SH-SY5Y (cell line): ENCODE measurements at regions not wholly inside any gene's neighbourhood (a gene's known extent, or its start where the extent isn't known, plus 50 kb on each side); places are given as distances from the start of the nearest gene placed in this dataset.

Experiments
- GATA2 ChIP-seq: IDR thresholded peaks from 2 replicates; pipeline ENCODE4 v1.6.1; 2011; ENCODE audit warnings: mild to moderate bottlenecking, low read depth, low read length
- GATA3 ChIP-seq: IDR thresholded peaks from 2 replicates; pipeline ENCODE4 v1.6.1; 2011; ENCODE audit warnings: low read depth, mild to moderate bottlenecking, low read length, moderate library complexity

DNA sequence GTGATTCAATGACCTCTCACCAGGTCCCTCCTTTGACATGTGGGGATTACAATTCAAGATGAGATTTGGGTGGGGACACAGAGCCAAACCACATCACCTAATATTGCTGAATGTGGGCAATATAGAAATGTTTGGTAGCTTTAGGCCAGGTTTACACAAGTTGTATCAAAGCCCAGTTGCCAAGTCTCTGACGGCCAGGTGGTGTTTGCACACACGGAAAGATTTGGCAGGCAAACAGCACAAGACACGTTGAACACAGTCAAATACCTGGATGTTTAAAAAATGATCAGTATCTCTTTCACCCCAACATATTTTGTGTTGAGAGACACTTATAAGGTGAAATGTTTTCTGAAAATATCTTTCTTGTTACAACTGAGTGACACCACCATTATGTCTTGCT, 294.4 kb upstream of the MKI67 start:
- TF ChIP-seq GATA2, result no peak
- TF ChIP-seq GATA3, result no peak

DNA sequence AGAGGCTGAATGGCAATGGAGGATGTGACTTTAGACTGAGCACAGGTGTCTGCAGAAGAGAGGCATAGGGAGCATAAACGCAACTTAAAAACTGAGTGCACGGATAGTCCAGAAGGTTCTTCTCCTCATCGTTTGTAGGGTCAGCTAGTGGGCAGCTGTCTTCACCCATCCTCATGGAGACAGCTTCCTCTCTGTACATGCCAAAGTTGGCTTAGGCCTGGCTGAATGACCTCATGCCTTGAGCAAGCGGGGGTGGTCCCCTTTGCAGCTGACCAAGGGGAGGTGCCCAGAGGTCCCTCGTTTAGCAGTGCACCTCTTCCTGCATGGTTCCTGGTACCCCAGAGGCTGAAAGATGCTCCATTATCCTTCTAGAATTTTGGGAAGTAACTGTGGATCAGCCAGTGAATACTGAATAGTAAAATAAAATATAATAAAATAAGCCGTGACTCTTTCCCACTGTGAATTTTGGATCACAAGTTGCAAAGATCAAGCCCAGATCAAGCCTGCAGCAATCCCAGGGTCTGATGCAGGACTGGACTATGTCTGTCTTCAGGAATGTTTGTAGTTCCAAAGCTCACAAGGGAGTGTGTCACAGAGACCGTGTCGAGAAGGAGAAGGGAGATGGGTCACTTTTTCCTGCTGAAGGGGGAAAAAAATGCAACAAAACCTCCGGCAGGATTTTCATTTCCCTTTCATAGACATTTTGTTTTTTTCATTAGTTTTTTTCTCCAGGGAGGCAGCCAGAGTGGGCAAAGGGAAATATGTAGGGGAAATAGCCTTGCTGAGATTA, 295.3 kb upstream of the MKI67 start:
- TF ChIP-seq GATA2, result no peak
- TF ChIP-seq GATA3, result no peak

DNA sequence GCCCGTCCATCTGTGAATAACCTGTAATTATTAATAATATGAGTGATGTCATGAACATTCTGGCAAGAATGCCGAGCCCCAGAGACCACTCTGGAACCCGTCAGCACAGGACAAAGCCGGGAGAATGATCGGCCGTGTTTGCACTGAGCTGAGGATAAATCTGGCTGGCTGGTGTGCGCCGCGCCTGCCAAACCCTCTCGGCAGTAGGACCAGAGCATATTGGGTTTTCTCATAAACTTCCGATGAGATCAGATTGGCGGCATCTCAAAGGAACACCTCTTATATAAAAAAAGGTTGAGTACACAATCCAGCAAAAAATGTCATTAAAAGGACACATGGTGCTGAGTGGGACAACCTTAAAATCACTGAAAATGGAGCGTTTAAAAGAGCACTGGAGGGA, 296.0 kb upstream of the MKI67 start:
- TF ChIP-seq GATA3 (no peak), GATA2 (no peak)

DNA sequence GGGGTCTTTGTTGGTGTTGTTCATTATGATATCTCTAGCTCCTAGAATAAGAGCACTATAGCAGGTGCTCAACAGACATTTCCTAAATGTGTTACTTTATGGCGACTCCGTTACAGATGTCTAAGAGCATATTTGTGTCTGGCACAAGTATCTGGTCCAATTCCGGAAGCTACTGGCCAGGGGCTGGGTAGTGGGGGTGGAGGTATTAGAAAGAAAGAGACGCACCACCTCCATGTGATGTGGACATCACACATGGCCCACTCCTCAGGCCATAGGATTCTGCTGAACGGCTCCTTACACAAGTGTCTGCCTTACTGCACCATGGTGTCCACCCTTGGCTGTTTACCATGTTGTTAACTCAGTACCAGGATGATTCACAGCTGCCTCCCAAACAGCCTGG, 296.8 kb upstream of the MKI67 start:
- no peak for TF ChIP-seq GATA2
- no peak for TF ChIP-seq GATA3

DNA sequence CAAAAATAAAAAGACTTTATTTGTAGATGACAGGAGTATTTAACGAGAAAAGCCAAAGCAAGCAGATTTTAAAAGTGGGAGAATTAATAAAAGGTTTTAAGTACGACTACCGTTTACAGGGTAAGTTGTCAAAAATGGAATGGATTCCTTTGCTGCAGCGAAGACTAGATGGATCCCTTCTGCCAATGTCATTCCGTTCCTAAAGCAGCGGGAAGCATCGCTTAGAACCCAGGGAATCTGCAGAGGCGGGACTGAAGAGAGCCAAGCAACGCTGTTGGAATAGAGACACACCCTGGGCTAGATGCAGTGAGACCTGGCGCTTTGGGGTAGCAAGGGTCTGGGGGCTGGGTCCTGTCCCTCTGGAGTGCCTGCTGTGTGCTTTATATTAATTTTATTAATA, 303.1 kb upstream of the MKI67 start:
- TF ChIP-seq GATA2, result no peak
- no peak for TF ChIP-seq GATA3

DNA sequence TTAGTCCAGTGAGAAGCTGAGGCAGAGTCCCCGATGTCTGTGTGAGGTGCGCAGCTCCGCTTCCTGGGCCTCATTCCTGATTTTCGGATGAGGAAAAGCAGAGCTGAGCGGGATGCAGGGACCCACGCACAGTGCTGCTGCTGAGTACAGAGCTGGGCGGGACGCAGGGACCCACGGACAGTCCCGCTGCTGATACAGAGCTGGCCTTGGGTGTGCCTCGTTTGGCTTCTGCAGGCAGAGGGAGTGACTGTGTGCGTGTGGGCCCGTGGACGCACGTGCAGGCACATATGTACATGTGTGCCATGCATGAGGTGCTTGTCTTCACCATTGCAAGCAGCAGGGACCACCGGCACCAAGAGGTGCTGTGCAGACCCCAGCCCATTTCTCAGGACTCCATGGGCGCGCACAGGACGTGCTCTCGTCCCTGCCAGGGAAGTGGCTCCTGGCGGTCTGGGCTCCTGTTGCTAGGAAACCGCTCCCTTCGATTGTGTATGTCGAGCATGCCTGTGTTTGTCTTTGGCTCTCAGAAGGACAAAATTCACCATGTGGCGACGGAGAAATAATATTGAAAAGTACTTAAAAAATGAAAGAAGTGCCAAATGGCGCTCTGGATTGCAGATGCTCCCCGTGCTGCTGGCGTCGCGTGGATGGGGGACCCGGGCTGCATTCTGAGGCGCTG, 303.8 kb upstream of the MKI67 start:
- TF ChIP-seq GATA2 (no peak), GATA3 (no peak)

DNA sequence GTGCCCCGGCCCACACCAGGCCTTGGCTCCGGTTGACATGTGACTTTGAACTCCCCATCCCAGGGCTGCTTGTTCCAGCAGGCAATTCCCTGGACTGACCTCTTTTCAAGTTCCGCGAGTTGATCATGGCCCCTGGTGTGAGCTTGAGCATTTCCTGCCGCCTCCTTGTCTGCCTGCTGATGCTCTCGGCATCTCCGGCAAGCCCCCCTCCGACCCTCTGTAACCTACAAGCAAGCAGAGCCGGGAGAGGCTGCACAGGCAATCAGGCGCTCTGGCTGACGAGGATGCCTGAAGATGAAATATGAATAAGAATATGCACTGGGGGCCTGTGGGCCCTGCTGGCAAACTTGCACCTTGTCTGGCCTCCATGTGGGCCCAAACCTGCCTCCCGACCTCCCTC, 304.9 kb upstream of the MKI67 start:
- TF ChIP-seq GATA2 (no peak), GATA3 (no peak)

DNA sequence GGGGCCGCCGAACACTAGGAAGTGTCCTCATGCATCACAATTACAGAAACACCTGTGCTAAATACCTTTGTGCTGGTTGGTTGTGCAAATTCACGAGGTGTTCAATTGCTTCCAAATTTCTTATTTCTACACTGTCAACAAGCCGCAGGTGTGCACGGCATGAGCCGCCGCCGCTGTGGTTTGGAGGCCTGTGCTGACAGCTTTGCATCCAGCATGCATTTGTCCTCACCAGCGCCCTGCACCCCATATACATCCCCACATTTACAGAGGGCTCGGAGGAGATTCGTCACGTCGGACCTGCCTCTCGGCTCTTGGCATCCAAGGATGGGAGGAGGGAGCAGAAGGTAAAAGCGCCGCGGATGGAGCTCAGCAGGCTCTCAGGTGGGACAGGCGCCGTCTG, 305.3 kb upstream of the MKI67 start:
- no peak for TF ChIP-seq GATA3
- no peak for TF ChIP-seq GATA2

DNA sequence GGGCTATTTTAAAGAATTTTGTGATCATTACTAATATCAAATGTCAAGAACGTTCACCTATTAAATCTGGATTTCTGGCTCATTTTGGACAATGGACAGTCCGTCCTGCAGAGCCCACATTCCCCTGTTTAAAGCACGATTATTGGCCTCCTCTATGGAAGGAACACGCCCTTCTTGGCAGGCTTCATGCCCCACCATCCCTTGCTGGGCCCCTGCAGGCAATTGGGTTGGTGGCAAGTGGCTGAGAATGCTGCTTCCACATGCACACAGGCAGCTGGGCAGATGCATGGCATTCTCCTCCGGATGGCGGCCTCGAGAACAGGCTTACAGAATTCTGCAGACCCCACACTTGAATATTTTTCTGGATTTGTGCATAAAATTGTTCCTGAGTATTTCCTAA, 305.8 kb upstream of the MKI67 start:
- TF ChIP-seq GATA2 (no peak), GATA3 (no peak)

DNA sequence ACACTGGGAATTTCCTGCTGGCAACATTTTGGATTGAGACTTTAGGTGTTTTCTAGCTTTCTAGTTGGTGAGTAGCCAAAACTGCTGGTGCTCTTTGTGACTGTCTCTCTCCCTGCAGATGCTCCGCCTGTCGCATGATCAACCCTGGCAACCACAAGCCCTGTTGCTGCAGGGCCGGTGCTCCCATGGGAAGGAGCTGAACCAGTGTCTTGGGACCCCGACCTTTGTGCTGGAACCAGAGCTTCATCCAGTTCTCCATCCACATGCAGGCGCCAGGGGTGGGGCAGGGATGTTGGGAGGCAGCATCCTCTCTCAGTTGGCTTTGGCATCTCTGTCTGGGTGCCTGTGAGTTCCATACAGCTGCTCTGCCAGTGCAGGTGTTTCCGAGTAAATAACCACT, 306.2 kb upstream of the MKI67 start:
- no peak for TF ChIP-seq GATA3
- TF ChIP-seq GATA2, result no peak

DNA sequence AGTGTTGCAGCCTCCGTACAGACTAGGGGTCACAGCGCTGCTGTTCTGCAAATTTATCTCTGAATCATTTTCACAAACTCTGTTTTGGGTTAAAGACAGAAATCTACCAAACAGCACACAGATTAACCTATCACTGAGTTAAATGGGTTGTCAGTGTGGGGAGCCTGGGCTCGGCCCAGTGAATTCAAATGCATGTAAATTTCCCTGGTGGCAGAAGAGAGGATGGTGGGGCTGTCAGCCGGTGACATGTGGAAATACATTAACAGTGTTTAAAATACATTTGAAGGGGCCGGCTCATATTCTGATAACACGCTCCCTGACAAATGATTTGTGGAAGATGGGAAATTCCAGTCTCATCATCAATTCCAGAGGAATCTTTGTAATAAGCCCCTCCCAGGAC, 309.6 kb upstream of the MKI67 start:
- no peak for TF ChIP-seq GATA2
- TF ChIP-seq GATA3, result no peak

DNA sequence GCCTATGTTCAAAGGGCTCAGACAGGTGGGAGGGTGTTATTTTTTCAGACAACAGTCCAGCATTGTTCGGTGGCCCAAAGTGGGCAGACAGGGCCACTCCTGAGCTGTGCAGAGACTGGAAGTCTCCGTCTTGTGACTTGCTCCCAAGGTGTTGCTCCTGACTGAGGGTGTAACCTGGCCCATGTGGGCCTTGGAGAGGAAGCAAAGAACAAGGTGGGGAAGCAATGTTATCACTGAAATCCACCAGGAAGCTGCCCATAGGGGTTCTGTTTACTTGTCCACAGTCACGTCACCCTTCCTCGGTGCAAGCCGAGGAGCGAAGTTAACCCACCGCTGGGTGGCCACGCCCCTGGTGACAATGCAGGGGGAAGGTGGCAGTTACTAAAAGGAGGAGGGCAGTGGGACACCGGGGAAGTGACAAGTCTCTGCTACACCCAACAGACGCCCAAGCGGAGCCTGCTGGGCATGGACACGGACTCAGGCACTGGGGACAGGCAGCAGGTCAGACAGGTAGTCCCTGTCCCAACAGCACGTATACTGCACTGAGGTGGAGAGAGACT, 311.6 kb upstream of the MKI67 start:
- no peak for TF ChIP-seq GATA2
- no peak for TF ChIP-seq GATA3

DNA sequence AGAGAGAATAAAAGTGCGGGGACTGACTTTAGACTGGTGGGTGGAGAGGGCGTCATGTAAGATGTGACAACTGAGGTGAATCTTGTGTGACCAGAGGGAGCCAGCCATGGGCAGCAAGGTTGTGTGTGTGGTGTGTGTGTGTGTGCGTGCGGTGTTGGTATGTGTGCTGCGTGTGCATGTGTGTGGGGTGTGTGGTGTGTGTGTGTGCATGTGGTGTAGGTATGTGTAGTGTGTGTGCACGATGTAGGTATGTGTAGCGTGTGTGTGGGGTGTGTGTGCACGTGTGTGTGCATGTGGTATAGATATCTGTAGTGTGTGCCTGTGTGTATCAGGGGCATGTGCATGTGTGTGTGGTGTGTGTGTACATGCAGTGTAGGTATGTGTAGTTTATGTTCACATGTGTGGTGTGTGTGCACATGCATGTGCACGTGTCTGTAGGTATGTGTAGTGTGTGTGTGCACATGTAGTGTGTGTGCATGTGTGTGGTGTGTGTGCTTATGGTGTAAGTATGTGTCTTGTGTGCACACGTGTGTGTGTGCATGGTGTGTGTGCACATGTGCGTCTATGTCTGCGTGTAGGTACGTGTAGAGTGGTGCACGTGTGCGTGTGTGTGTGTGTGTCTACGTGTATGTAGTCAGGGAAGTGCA, 312.3 kb upstream of the MKI67 start:
- no peak for TF ChIP-seq GATA2
- no peak for TF ChIP-seq GATA3

DNA sequence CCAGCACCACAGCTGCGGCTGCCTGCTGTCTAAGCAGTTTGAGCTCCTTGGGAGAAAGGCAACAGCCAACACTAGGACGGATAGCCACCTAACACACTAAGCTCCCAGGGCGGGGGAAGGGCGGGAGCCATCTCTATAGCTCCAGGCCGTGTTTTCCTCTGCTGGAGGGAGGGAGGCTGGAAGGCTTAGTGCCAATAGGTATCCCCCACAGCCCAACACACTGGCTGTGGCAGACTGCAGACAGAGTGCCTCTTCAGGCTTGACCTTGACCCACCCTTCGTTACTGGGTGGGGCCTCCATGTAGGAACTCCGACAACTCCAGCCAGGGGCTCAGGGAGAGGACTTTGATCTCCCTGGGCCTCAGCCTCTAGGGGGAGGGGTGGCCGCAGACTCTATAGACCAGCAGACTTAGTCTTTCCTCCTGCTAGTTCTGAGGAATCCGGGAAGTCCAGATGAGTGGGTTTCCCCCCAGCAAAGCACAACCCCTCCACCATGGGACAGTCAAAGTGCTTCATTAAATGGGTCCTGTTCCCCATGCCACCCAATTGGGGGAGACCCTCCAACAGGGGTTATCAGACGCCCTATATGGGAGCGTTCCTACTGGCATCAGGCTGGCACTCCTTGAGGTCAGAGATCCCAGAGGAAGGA, 314.4 kb upstream of the MKI67 start:
- no peak for TF ChIP-seq GATA2
- TF ChIP-seq GATA3, result no peak

DNA sequence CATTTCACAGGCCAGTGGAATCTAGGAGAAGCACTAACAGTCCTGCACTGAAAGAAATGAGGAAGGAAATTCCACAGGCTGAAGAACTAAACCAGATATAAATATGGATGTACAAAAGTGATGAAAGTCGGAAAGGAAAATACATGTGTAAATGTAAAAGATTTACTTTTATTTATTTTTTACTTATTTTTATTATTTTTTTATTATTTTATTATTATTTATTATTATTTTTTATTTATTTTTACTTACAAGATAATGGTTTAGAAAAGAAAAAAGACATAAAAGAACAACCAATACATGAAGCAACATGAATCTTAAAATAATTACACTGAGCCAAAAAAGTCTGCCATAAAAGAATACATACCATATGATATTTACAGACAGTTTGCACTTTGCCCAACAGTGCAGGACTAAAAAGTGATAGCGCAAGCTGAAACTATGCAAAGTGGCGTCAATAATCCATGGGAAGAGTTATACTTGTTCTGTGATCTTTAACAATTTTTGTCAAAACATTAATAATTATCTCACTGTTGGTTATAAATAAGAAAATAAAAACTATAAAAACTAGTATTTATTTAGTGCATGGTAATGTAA, 317.8 kb upstream of the MKI67 start:
- TF ChIP-seq GATA3 (no peak), GATA2 (no peak)
